Activated B cell treated with CpG ODN at 0.5 μM for 24 hours (primary cell): ENCODE measurements at regions not wholly inside any gene's neighbourhood (a gene's known extent, or its start where the extent isn't known, plus 50 kb on each side); places are given as distances from the start of the nearest gene placed in this dataset.

ENCODE experiments used
- ATAC-seq: fragments of 200-7000 bp; cut with Tn5 transposase; one replicate; pipeline ENCODE4 v1.10.0; 2021; ENCODE audit warnings: low read depth, mild to moderate bottlenecking, moderate library complexity
- CTCF ChIA-PET: fragments of 350-600 bp; sonication (Branson Sonifier 250); formaldehyde crosslinking; loops from one replicate; lab custom pipeline; 2021; ENCODE audit warnings: antibody characterized with exemption; lab: Charles Lee
- POLR2A ChIA-PET: fragments of 350-600 bp; sonication (Branson Sonifier 250); formaldehyde crosslinking; loops from one replicate; lab custom pipeline; 2021; ENCODE audit warnings: antibody characterized with exemption; lab: Charles Lee
- DNase-seq: peaks from one replicate; pipeline ENCODE4 v3.0.0; 2022
- H3K27ac Mint-ChIP-seq: one replicate; pipeline ENCODE4 v1.8.0; 2020; ENCODE audit warnings: mixed read lengths
- H3K27me3 Mint-ChIP-seq: one replicate; pipeline ENCODE4 v1.8.0; 2021; ENCODE audit warnings: mixed read lengths
- H3K36me3 Mint-ChIP-seq: one replicate; pipeline ENCODE4 v1.8.0; 2021; ENCODE audit warnings: low read depth, mixed read lengths
- H3K4me1 Mint-ChIP-seq: one replicate; pipeline ENCODE4 v1.8.0; 2021; ENCODE audit warnings: mixed read lengths
- H3K4me3 Mint-ChIP-seq: one replicate; pipeline ENCODE4 v1.8.0; 2020; ENCODE audit warnings: mild to moderate bottlenecking, mixed read lengths
- H3K9me3 Mint-ChIP-seq: one replicate; pipeline ENCODE4 v1.8.0; 2020; ENCODE audit warnings: mixed read lengths
- CTCF ChIP-seq: fragments of 200-600 bp; IDR thresholded peaks from one replicate; pipeline ENCODE4 v1.8.0; 2022; ENCODE audit warnings: antibody characterized with exemption, mild to moderate bottlenecking
- intact Hi-C: fragments of 100-400 bp; cut with micrococcal nuclease; formaldehyde crosslinking; loops from one replicate; pipeline ENCODE4 v1.15.1; 2024

DNA sequence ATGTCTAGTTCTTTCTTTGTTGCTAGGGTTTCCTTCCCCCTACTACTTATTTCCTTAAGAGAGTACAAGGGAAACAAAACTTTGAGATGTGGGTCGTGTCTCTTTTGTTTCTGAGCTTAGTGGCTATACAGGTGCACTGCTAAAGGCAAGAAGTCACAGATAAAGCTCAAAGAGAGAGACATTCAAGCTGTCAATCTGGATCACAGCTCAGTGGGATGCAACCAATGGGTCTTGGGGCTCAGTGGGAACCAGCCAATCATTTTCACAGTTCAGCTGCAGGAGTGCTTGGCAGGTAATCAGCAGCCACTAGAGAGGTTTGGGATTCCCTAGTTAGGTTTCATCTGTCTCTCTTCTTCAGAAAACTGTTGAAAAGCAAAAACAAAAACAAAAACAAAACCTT lies 135.4 kb upstream of the SGCD start:
- Mint-ChIP-seq H3K27ac (no peak overlapping the region), H3K36me3 (no peaks in the 10 kb centered on the region), H3K4me1 (no peaks in the 10 kb centered on the region), H3K4me3 (no peak overlapping the region), H3K27me3 (no peaks in the 10 kb centered on the region), H3K9me3 (no peaks in the 10 kb centered on the region)
- TF ChIP-seq CTCF = no peak
- ATAC-seq (no peak), DNase-seq (no peak)
- ChIA-PET CTCF (no interaction called here), POLR2A (no interaction called here)
- intact Hi-C loops = no loop called here

DNA sequence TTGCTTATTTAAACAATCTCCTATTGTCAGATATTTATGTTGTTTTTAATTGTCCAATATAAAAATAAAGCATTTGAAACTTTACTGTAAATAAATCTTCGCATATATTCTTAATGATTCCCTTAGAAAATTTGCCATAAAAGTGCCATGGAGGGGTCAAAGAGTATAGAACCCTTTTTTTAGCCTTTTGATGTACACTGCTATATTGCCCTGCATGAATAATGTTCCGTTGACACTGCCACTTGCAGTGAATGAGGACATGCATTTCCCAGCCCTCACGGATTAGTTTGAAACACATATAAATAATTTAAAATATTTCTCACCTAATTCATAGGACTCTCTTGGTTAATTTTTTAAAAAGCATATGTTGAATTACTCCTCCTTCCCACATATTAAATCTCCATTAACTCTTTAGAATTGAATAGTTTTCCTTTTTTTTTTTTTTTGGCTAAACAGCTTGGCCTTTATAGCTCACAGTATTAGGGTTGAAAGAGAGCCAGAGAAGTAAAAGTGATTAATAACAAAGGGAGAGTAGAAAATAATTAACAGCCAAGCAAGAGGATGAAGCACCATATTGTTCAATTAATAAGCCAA lies 129.8 kb upstream of the SGCD start:
- Mint-ChIP-seq H3K4me3 (no peak overlapping the region), H3K27ac (no peak overlapping the region), H3K9me3 (no peaks in the 10 kb centered on the region), H3K4me1 (no peaks in the 10 kb centered on the region), H3K36me3 (no peaks in the 10 kb centered on the region), H3K27me3 (no peaks in the 10 kb centered on the region)
- ATAC-seq (no peak), DNase-seq (no peak)
- POLR2A ChIA-PET = no interaction called here
- no peak for TF ChIP-seq CTCF
- intact Hi-C loops = no loop called here
- CTCF ChIA-PET = no interaction called here

DNA sequence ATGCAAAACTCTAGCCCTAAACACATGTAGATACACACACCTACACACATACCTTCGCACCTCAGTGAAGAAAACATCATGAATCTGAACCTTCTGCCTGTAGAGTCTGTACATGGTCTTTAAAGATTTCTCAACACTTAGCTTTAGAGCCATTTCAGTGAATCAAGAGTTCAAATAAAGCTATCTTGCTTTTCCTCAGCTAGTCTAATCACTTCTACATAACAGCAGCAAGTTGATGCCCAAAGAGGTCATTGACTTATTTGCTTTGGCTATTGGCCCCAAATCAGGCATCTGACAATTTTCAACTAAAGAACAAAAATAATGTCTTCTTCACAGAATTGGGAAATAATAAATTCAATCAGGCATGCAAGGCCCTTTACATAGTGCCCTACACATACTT lies 127.9 kb upstream of the SGCD start:
- no peaks in the 10 kb centered on the region for H3K4me1 Mint-ChIP-seq
- no peak overlapping the region for H3K27ac Mint-ChIP-seq
- ATAC-seq (no peak), DNase-seq (no peak)
- POLR2A ChIA-PET = no interaction called here
- no peaks in the 10 kb centered on the region for H3K36me3 Mint-ChIP-seq
- H3K27me3 Mint-ChIP-seq = no peaks in the 10 kb centered on the region
- CTCF ChIA-PET = no interaction called here
- no peaks in the 10 kb centered on the region for H3K9me3 Mint-ChIP-seq
- no peak for TF ChIP-seq CTCF
- no peak overlapping the region for H3K4me3 Mint-ChIP-seq
- intact Hi-C loops = no loop called here

DNA sequence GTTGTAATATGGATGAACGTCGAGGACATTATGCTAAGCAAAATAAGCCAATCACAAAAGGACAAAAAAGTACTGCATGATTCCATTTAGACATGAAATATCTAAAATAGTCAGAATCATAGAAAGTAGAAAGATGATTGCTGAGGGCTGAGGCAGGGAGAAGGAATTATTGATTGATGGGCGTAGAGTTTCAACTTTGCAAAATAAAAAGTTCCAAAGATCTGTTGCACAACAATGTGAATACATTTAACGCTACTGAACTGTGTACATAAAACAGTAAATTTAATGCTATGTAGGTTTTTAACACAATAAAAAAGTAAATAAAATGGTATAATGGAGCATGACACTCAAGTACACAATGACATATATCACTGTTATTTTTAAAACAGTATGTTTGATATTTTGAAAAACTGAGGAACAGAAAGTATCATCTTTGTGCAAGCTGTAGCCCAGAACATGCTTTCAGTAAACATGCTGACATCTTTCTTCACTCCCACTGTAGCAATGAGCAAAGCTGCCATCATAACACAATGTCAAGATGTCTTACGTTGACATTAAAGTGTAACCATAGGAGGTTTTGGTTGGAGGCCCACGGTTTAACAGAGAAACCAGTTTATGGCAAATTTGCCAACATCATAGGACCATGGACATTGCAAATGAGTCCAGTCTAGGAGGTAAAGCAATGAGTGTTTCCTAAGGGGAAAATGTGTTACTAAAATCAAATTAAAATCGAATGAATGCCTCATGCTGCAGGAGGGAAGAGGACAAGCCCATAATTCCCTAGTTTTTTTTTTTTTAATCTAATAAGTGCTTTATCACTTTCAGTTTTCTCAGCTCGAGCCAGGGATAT lies 125.8 kb upstream of the SGCD start:
- CTCF ChIA-PET = no interaction called here
- DNase-seq (no peak), ATAC-seq (no peak)
- Mint-ChIP-seq H3K27ac (no peak overlapping the region), H3K4me3 (no peak overlapping the region), H3K9me3 (no peaks in the 10 kb centered on the region), H3K27me3 (no peaks in the 10 kb centered on the region), H3K36me3 (no peaks in the 10 kb centered on the region), H3K4me1 (no peaks in the 10 kb centered on the region)
- POLR2A ChIA-PET = no interaction called here
- TF ChIP-seq CTCF = no peak
- intact Hi-C loops = no loop called here

DNA sequence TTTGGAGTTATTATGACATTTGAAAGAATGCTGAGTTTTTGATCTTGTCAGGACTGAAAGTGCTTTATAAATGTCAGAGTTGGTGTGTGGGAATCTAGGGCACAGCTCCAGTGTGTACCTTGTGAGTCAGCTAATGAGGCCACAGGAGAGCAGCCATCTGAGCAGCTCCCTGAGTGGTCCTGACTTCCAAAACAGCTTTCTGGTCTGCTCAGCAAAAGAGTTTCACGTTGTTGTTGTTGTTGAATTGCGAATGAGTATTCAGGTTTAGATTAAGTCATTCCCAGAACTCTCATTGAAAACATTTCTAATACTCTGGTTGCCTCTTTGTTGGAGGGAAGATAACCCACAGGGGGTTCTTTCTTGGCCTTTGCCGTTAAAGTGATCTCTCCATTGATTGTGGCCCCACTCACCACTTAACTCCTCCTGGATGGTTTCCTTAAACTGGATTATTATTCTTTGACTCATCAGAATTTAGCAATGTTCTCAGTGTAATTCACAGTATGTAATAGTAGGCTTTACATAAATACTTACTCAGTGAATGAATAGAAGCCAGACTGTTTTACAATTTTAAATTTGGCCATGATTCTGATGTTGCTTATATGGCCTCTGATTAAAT lies 125.1 kb upstream of the SGCD start:
- Mint-ChIP-seq H3K4me1 (no peaks in the 10 kb centered on the region), H3K4me3 (no peak overlapping the region), H3K9me3 (no peaks in the 10 kb centered on the region), H3K27me3 (no peaks in the 10 kb centered on the region), H3K27ac (no peak overlapping the region), H3K36me3 (no peaks in the 10 kb centered on the region)
- ATAC-seq (no peak), DNase-seq (no peak)
- intact Hi-C loops = no loop called here
- CTCF ChIA-PET = no interaction called here
- POLR2A ChIA-PET = no interaction called here
- no peak for TF ChIP-seq CTCF
